WTC11 (cell line): ENCODE measurements at regions not wholly inside any gene's neighbourhood (a gene's known extent, or its start where the extent isn't known, plus 50 kb on each side); places are given as distances from the start of the nearest gene placed in this dataset.
"Not testable (repeated sequence)": the region's sequence is repeated elsewhere in the genome, so short reads cannot be mapped to it uniquely, and the experiment has no call there.

Experiments used
- ATF2 ChIP-seq: sonication (generic); formaldehyde crosslinking; IDR thresholded peaks from 2 replicates; pipeline ENCODE4 v1.8.1; 2022; ENCODE audit warnings: low read depth, missing genetic modification reagents, borderline replicate concordance
- ATF6 ChIP-seq: sonication (generic); formaldehyde crosslinking; IDR thresholded peaks from 2 replicates; pipeline ENCODE4 v1.8.1; 2023; ENCODE audit warnings: mild to moderate bottlenecking, missing genetic modification reagents
- CTCF ChIP-seq: fragments of 200-600 bp; IDR thresholded peaks from 2 replicates; pipeline ENCODE4 v1.8.0; 2022; ENCODE audit warnings: antibody characterized with exemption
- FOXJ3 ChIP-seq: sonication (generic); formaldehyde crosslinking; IDR thresholded peaks from 2 replicates; pipeline ENCODE4 v1.9.0; 2021; ENCODE audit warnings: missing genetic modification reagents, mild to moderate bottlenecking, borderline replicate concordance
- MLX ChIP-seq: sonication (generic); formaldehyde crosslinking; IDR thresholded peaks from 2 replicates; pipeline ENCODE4 v1.8.1; 2023; ENCODE audit warnings: mild to moderate bottlenecking, missing genetic modification reagents, moderate library complexity
- NR2C2 ChIP-seq: sonication (generic); formaldehyde crosslinking; IDR thresholded peaks from 2 replicates; pipeline ENCODE4 v1.8.0; 2022; ENCODE audit warnings: mild to moderate bottlenecking, missing genetic modification reagents
- ZNF425 ChIP-seq: fragments of 250-450 bp; sonication (Bioruptor Pico); conservative IDR thresholded peaks from 2 replicates; pipeline ENCODE4 v1.9.0; 2021; ENCODE audit warnings: mild to moderate bottlenecking
- TF ChIP-seq, protein P1 (sequence below): sonication (generic); formaldehyde crosslinking; conservative IDR thresholded peaks from 2 replicates; pipeline ENCODE4 v1.8.1; 2022; ENCODE audit warnings: mild to moderate bottlenecking, missing genetic modification reagents

- TF ChIP-seq ATF2 (CRISPR knock-in tag); CTCF; ZNF425; ATF6 (CRISPR knock-in tag); MLX; NR2C2 (CRISPR knock-in tag); FOXJ3 (CRISPR knock-in tag): not testable (repeated sequence)
- TF ChIP-seq, protein P1, sequence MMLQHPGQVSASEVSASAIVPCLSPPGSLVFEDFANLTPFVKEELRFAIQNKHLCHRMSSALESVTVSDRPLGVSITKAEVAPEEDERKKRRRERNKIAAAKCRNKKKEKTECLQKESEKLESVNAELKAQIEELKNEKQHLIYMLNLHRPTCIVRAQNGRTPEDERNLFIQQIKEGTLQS, result not testable (repeated sequence)
Measured at GRCh38 chr1:223046463-223046862, 96.6 kb downstream of the TLR5 start.
